ENCODE measurements at regions not wholly inside any gene's neighbourhood (a gene's known extent, or its start where the extent isn't known, plus 50 kb on each side); places are given as distances from the start of the nearest gene placed in this dataset.
A peak's percentile ranks its signal among the peaks of the same experiment; 100 is the strongest.
"Not testable (repeated sequence)": the region's sequence is repeated elsewhere in the genome, so short reads cannot be mapped to it uniquely, and the experiment has no call there.

- ATAC-seq = peak in 1 of 4 donors; percentile 23
- H3K27ac ChIP-seq = peak overlapping the region; percentile 65 to 95 (median 76)
- intact Hi-C loops (cut with DNase I) = no loop called here
- DNase-seq = no peak
- H3K27me3 ChIP-seq = no peaks in the 10 kb centered on the region
- WGBS, 4 donors = 56 to 67% (median 64%) methylated on average over 7 of the region's 7 CpGs
- no peaks in the 10 kb centered on the region for H3K9me3 ChIP-seq
- H3K36me3 ChIP-seq = no peaks in the 10 kb centered on the region
- no peak for TF ChIP-seq POLR2A (IDR thresholded peaks at IDR 0.05)
- no peak for TF ChIP-seq CTCF (IDR thresholded peaks at IDR 0.05)
- peak overlapping the region in 2 of 12 donors; percentile 42 to 46 for H3K4me3 ChIP-seq
- peaks cover 0 to 86% (median 8%) of the 10 kb centered on the region in 12 donors for H3K4me1 ChIP-seq
Measured at GRCh38 chr10:30553018-30553625, 76.4 kb downstream of the LYZL2 start.

GRCh38 chr10:30550967-30551815 is 78.4 kb downstream of the LYZL2 start:
- DNase-seq (no peak), ATAC-seq (no peak)
- no peaks in the 10 kb centered on the region for H3K9me3 ChIP-seq
- H3K4me1 ChIP-seq = peaks cover 0 to 72% (median 8%) of the 10 kb centered on the region in 12 donors
- no peaks in the 10 kb centered on the region for H3K36me3 ChIP-seq
- WGBS, 4 donors = 80 to 91% (median 86%) methylated on average over 10 of the region's 10 CpGs
- intact Hi-C loops (cut with DNase I) = no loop called here
- H3K27me3 ChIP-seq = no peaks in the 10 kb centered on the region
- no peak overlapping the region for H3K4me3 ChIP-seq
- H3K27ac ChIP-seq = peak overlapping the region in 1 of 12 donors; percentile 95
- TF ChIP-seq POLR2A (IDR thresholded peaks at IDR 0.05) (no peak), CTCF (IDR thresholded peaks at IDR 0.05) (no peak)

GRCh38 chr10:30549134-30549687 is 80.3 kb downstream of the LYZL2 start:
- not testable (repeated sequence) for H3K27me3 ChIP-seq, H3K4me3 ChIP-seq, H3K36me3 ChIP-seq, DNase-seq, H3K9me3 ChIP-seq
- WGBS, 4 donors = 81 to 94% (median 91%) methylated on average over 6 of the region's 6 CpGs
- Histone ChIP-seq H3K27ac (peak overlapping the region in 1 of 12 donors; percentile 88), H3K4me1 (peaks cover 0 to 56% (median 8%) of the 10 kb centered on the region in 12 donors)
- peak in 1 of 4 donors; percentile 36 for ATAC-seq
- intact Hi-C loops (cut with DNase I) = loop anchor here in 1 of 10 donors (5.0 kb wide), 1 partner anchor 33 kb away; no protein-coding TSS in a partner anchor

- intact Hi-C loops (cut with DNase I) = loop anchor here in 1 of 10 donors (5.0 kb wide), 1 partner anchor 36 kb away; no protein-coding TSS in a partner anchor
- ATAC-seq = no peak
- Histone ChIP-seq H3K9me3 (no peaks in the 10 kb centered on the region), H3K4me1 (peaks cover 0 to 53% (median 0%) of the 10 kb centered on the region in 12 donors), H3K27ac (no peak overlapping the region), H3K4me3 (no peak overlapping the region), H3K27me3 (no peaks in the 10 kb centered on the region), H3K36me3 (no peaks in the 10 kb centered on the region)
- TF ChIP-seq CTCF (IDR thresholded peaks at IDR 0.05) = no peak
- TF ChIP-seq POLR2A (IDR thresholded peaks at IDR 0.05) = no peak
- DNase-seq = no peak
- 84 to 88% (median 86%) methylated on average over 9 of the region's 9 CpGs for WGBS, 4 donors
Measured at GRCh38 chr10:30546511-30546910, 83.0 kb downstream of the LYZL2 start.

All from heart left ventricle (tissue), 16 donors.